Stimulated activated CD4-positive, alpha-beta T cell treated with anti-CD3 and anti-CD28 coated beads, Interleukin-4, amount 100 ng/mL, for 4 hours (primary cell): ENCODE measurements at regions not wholly inside any gene's neighbourhood (a gene's known extent, or its start where the extent isn't known, plus 50 kb on each side); places are given as distances from the start of the nearest gene placed in this dataset.
"Not testable (repeated sequence)": the region's sequence is repeated elsewhere in the genome, so short reads cannot be mapped to it uniquely, and the experiment has no call there.

ENCODE experiments used
- DNase-seq, 2 experiments: peaks; one replicate each; pipeline ENCODE4 v3.0.0-alpha.2; 2020

- no peak for DNase-seq
Measured at GRCh38 chr11:87970762-87971161, 204.5 kb downstream of the RAB38 start.

DNA sequence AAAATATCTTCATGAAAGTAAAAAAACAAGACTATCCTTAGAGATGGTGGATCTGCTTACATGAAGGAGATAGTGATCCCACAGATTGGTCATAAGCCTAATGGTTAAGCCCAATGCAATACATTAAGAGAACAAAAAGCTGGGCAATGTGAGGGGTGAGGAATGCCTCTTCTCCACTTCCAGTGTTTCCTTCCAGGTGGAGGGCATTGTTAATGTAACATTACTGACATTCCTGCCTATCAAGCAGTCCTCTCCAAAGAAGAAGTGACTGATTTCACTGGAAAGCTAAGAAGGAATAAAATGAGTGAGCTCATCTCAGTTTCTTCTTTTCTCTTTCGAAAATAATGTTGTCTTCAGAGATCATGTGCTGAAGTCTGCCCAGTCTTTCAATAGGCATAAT is 207.8 kb downstream of the RAB38 start:
- no peak for DNase-seq

DNA sequence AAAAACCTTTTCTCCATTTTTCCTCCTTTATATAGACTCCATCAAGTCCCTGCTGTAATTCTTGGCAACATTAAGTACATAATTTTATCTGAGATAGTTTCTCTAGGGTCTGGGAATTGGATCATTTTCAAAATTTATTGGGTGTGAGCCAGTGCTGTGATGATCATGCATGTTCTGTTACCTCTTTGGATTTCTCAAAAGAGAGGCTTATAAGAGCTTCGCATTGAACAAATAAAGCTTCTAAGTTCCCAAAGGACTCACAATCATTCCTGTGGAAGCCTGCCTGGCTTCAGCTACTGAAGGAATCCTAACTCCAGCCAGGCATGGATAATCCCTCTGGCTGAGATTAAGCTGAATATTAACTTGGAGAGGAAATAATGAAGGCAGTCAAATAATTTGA is 208.5 kb downstream of the RAB38 start:
- no peak for DNase-seq

GRCh38 chr11:87966216-87966615 is 209.0 kb downstream of the RAB38 start:
- no peak for DNase-seq

- DNase-seq = no peak
Measured at GRCh38 chr11:87961606-87962005, 213.6 kb downstream of the RAB38 start.

GRCh38 chr11:87957961-87958360 is 217.3 kb downstream of the RAB38 start:
- DNase-seq = no peak

GRCh38 chr11:87954476-87954875 is 220.8 kb downstream of the RAB38 start:
- no peak for DNase-seq

GRCh38 chr11:87942786-87943185 is 232.5 kb downstream of the RAB38 start:
- DNase-seq = no peak

- no peak for DNase-seq
Measured at GRCh38 chr11:87934182-87934581, 241.1 kb downstream of the RAB38 start.

DNA sequence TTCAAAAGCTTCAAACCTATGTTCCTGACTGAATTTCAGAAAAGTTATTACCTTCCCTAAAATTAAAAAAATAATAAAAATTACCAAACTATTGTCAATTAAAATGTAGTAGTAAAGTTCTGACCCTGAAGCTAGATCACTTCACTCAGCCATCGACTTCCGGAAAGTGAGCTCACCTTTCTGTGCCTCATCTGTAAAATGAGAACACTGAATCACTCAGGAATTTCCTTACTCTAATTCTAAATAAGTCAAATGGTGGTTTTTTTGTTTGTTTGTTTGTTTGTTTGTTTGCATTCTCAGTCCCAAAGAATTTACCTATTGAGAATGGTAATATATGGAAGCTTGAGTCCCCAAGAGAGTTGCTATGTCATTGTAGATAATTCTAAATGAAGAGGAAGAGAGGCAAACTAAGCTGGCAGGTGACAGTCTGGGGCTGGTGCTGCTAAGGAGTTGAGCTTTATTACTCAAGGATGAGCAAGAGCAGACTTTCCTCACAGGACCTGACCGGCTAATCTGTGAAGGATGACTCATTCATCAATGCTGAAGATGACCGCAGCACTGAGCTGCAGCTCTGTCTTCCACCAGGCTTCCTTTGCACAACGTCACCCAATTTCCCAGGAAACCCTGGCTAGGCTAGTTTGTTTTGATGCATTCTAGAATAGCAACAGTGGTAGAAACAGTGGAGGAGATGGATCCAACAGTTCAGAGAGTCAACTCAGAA is 248.8 kb downstream of the RAB38 start:
- no peak for DNase-seq

- DNase-seq = no peak
Measured at GRCh38 chr11:87924125-87924524, 251.1 kb downstream of the RAB38 start.

DNA sequence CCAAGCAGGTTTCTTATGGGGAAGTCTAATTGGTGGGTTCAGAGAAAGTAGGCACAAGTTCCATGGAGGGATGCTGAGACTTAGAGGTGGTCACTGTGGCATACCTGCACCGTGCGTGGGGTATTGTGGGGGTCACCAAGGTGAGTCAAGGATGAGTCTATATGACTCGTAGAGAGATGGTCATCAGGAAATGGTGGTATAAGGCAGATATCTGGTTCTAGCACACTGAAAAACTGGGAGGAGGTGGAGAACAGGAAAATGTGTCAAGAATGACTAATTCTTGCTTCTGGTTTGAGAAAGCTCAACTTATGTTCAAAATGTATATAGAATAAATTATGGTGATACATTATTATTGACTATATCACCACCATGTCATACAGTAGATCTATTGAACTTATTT is 258.1 kb downstream of the RAB38 start:
- no peak for DNase-seq

DNA sequence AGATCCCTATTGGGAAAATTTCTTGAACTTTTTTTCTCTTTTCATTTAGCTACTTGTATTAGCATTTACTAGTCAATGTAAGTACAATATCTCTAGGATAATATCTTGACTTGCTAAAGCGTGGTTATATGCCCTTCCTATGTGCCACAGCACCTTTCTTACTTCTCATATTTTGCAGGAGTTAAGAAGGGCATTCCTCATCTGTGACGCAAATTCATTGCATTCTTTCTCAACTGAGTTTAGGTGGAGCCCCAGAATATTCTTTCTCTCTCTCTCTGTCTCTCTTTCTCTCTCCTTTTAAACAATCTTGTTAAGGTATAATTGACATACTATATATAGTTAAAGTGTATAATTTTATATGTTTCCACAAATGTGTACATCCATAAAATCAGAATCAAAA is 266.1 kb downstream of the RAB38 start:
- DNase-seq = no peak

- DNase-seq = no peak
Measured at GRCh38 chr11:87908086-87908485, 267.2 kb downstream of the RAB38 start.

- DNase-seq = no peak
Measured at GRCh38 chr11:87903345-87903744, 271.9 kb downstream of the RAB38 start.

DNA sequence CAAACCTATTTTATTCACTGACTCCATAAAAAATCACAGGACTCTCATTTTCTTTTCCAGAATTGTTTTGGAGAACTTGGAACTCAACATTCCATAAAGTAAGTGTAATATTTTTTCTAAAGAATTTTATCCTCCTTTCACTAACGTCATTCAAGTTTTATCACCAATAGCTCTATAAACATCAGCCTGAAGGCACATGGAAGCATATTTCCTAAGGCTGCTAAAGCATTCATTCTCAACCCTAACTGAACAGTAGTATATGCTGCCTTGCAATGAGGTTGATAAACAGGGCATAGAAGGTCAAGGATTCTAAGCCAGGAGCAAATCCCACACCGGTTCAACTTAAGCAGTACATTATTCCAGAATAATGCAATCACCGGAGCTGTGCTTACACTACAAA is 273.9 kb downstream of the RAB38 start:
- no peak for DNase-seq

- DNase-seq = no peak
Measured at GRCh38 chr11:87897921-87898320, 277.3 kb downstream of the RAB38 start.

GRCh38 chr11:87897071-87897470 is 278.2 kb downstream of the RAB38 start:
- no peak for DNase-seq

DNA sequence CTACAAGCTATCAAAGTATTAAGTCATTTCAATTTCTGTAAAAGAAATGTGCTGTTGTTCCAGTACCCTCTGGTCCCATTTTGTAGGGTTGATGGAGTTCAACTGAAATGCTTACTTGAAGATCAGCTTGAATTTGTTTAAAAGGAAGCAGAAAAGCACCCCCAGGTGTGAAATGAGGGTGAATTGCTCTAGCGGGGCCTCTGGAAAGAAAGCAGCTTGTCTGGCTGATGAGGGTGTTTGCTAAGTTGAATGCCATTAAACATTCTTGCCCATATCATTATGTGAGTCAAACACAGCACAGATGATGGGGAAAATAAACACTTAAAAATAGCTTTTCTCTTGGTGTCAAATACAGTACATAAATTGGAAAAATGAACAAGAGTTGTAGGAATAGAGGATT is 280.3 kb downstream of the RAB38 start:
- no peak for DNase-seq

- DNase-seq = no peak
Measured at GRCh38 chr11:87892291-87892690, 283.0 kb downstream of the RAB38 start.

- DNase-seq = no peak
Measured at GRCh38 chr11:87889126-87889525, 286.1 kb downstream of the RAB38 start.

- DNase-seq = not testable (repeated sequence)
Measured at GRCh38 chr11:87885084-87885483, 290.2 kb downstream of the RAB38 start.

- DNase-seq = no peak
Measured at GRCh38 chr11:87879118-87879517, 296.1 kb downstream of the RAB38 start.

- DNase-seq = no peak
Measured at GRCh38 chr11:87878373-87878825, 296.8 kb downstream of the RAB38 start.

DNA sequence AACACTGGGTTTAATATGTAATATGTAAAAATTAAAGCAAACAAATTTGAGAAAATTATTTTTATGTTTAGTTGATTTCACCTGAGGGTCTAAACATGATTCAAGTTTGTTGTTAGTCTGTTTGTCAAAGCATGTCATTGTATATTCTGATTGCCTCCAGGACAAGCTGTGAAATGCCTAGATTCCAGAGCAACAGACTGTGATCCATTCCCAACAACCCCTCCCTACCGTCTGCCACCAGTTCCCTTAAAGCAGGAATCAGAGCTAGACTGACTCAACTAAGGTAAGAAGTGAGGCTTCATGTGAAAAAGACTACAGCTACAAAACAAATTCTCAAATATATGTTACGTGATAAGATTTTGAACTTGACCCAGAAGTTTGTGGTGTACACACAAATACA is 304.2 kb downstream of the RAB38 start:
- DNase-seq = no peak
